ENCODE measurements at regions not wholly inside any gene's neighbourhood (a gene's known extent, or its start where the extent isn't known, plus 50 kb on each side); places are given as distances from the start of the nearest gene placed in this dataset.

- TF ChIP-seq CTCF (IDR thresholded peaks at IDR 0.05) = no peak
- no peak for TF ChIP-seq ZFX (IDR thresholded peaks at IDR 0.05; ENCODE audit: borderline replicate concordance)
Observed at GRCh38 chr4:160795216-160795615, 1368.6 kb downstream of the FSTL5 start.

All from 22Rv1 (cell line).